Midbrain (tissue), 1 donor: ENCODE measurements at regions not wholly inside any gene's neighbourhood (a gene's known extent, or its start where the extent isn't known, plus 50 kb on each side); places are given as distances from the start of the nearest gene placed in this dataset.
"Not testable (repeated sequence)": the region's sequence is repeated elsewhere in the genome, so short reads cannot be mapped to it uniquely, and the experiment has no call there.

ENCODE experiments used
- DNase-seq: peaks from one replicate; lab custom pipeline; 2025; lab: John Stamatoyannopoulos, UW

GRCh38 chr12:17357396-17357795 lies 732.6 kb downstream of the RERGL start:
- no peak for DNase-seq

DNA sequence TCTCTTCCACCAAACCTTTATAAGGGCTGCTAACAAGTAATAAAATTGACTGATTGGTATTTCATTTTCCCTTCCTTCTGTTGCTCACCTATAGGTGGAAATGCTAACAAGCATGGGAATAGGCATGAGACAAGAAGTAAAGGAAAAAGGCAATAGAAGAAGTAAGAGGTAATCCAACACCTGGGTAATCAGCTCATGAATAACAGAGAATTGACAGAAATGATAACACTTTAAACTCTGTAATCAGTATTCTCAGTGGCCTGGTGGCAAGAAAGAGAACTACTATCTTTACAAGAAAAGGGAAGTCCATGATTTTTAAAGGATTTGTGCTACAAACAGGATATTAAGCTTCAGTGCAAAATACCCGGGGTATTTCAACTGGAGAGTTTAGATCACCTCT lies 737.8 kb downstream of the RERGL start:
- no peak for DNase-seq

DNA sequence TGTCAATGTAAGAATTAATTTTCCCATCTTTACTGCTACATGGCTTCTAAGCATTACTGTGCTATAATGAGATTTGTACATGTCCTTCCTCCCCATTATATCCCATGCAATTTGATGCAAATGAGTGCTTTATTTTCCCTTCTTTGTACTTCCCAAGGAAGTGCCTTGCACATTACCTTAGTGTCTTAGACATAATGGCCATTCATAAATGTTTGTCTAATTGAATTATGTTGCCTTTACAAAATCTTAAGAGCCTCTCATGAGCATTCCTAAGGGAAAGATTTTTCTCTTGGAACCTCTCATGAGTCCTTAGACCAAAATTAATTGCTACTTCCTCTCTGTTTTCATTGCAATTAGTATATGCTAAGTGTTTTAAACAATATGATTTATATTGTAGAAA lies 741.7 kb downstream of the RERGL start:
- DNase-seq: no peak

- no peak for DNase-seq
Measured at GRCh38 chr12:17344649-17345048, 738.7 kb upstream of the LMO3 start.

DNA sequence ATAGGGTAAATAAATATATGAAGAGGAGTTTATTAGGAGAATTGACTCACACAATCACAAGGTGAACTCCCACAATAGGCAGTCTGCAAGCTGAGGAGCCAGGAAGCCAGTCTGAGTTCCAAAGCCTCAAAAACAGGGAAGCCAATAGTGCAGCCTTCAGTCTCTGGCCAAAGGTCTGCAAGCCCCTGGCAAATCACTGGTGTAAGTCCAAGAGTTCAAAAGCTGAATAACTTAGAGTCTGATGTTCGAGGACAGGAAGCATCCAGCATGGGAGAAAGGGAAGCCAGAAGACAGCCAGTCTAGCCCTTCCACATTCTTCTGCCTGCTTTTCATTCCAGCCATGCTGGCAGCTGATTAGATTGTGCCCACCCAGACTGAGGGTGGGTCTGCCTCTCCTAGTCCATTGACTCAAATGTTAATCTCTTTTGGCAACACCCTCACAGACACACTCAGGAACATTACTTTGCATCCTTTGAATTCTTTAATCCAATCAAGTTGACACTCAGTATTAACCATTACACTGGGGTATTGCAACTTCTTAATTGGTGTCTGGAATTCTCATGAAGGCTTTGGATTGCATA lies 736.5 kb upstream of the LMO3 start:
- DNase-seq: no peak

GRCh38 chr12:17335487-17335886 lies 729.5 kb upstream of the LMO3 start:
- DNase-seq: no peak

GRCh38 chr12:17334784-17335183 lies 728.8 kb upstream of the LMO3 start:
- DNase-seq: no peak

- no peak for DNase-seq
Measured at GRCh38 chr12:17333287-17333686, 727.3 kb upstream of the LMO3 start.

GRCh38 chr12:17326649-17327048 lies 720.7 kb upstream of the LMO3 start:
- no peak for DNase-seq

GRCh38 chr12:17322090-17322489 lies 716.1 kb upstream of the LMO3 start:
- DNase-seq: no peak

DNA sequence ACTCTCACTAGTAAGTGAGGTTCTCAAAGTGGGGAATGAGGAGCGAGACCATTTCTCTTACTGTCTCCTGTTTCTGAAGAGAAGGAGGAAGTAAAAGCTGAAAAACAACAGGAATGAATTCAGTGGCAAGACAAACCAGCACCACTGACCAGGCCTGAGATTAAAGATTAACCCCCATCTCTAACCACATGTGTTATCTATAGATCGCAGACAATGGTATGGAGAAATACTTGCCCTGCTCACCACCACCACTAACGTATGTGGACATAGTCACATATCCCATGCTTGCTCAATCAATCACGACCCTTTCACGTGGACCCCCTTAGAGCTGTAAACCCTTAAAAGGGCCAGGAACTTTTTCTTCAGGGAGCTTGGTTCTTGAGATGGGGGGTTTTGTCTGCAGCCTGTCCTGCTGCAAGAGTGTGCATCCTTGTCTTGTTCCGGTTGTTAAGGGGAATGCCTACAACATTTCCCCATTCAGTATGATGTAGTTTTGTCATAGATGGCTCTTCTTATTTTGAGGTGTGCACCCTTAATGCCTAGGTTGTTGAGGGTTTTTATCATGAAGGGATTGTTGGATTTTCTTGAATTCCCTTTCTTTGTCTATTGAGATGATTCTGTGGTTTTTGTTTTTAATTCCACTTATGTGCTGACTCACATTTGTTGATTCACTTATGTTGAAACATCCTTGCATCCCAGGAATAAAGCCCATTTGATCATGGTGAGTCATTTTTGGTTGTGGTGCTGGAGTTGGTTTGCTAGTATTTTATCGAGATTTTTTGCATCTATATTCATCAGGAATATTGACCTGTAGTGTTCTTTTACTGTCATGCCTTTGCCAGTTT lies 698.8 kb upstream of the LMO3 start:
- no peak for DNase-seq

- no peak for DNase-seq
Measured at GRCh38 chr12:17302001-17302400, 696.0 kb upstream of the LMO3 start.

GRCh38 chr12:17301544-17301943 lies 695.6 kb upstream of the LMO3 start:
- DNase-seq: no peak

DNA sequence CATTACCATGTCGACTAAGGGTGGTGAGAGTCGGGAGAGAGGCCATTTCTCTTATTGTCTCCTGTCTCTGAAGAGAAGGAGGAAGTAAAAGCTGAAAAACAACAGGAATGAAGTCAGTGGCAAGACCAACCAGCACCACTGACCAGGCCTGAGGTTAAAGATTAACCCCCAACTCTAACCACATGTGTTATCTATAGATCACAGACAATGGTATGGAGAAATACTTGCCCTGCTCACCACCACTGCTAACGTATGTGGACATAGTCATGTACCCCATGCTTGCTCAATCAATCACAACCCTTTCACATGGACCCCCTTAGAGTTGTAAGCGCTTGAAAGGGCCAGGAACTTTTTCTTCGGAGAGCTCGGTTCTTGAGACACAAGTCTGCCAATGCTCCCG lies 690.9 kb upstream of the LMO3 start:
- no peak for DNase-seq

DNA sequence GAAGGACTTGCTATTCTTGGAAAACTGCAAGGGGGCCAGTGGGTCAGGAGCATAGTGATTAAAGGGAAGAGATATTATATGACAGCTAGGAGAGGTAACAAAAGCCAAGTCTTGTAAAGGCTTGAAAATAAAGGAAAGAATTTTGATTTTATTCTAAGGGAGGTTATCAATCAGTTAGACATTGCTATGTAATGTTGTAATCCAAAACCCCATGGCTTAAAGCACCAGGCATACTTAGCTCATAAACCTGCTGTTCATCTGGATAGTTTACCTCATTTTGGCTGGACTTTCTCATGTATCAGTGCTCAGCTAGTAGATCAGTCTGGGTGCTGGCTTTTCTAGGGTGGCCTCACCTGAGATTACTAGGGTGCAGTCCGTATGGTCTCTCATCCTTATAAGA lies 680.9 kb upstream of the LMO3 start:
- no peak for DNase-seq

DNA sequence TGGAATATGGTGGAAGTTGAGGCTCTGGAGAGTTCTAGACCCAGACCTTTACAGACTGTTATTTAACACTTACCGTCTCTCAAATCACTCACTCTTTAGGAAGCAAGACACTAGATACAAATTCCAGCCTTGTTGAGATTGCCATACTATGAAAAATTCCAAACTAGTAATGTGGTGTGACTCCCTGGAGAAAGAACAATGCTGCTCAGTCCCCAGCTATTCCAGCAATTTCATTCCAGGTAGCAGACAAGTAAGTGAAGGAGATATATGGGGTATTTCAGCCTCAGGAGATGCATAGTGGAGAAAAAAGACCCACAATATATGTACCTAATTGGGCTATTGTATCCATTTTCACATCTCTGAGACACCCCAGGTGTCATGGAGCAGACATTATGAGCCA lies 678.9 kb upstream of the LMO3 start:
- no peak for DNase-seq

DNA sequence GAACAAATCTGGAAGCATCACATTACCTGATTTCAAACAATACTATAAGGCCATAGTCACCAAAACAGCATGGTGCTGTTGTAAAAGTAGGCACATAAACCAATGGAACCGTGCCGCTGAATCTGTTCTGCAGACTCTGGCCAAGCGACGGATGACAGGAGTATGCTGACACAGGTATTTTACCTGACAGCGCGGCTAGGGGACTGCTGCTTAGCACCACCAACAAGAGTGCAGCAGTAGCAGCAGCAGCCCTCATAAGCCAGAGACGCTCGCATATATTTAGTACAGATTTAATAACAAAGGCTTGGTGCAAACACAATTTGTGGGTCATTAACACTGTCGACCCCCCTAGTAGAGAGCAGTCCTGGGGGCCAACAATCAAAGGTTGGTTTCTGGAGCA lies 677.6 kb upstream of the LMO3 start:
- no peak for DNase-seq

- not testable (repeated sequence) for DNase-seq
Measured at GRCh38 chr12:17282169-17282568, 676.2 kb upstream of the LMO3 start.

DNA sequence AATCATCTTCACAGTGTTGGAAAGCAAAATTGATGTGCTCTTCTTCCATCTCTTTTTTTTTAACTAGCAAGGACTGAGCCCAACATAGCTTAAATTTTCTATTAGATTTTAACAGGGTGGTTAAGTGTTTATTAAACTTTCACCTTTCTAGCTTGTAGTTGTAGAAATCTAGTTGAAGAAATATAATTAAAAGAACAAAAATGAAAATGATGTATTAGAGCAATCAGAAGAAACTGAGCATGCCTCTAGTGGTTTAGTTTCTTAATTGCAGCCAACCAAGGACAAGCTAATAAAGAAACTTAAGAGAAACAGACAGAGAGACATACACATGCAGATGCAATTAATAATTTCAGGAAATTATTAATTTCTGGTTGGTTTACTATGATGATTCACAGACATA lies 673.0 kb upstream of the LMO3 start:
- DNase-seq: no peak

DNA sequence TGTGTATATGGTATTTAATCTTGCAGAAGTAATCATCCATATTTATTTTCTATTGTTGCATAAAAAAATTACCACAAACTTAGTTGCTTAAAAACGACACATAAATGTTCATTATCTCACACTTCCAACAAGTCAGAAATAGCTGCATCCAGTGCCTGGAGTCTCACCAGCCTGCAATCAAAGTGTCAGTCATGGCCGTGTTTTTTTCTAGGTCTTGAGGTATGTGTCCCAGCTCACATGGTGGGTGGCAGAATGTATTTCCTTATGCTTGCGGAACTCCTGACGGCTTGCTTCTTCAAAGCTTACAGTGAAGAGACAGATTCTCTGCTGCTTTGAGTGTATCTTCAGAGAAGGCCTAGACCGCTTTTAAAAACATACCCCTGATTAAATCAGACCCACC lies 670.2 kb upstream of the LMO3 start:
- no peak for DNase-seq

- DNase-seq: no peak
Measured at GRCh38 chr12:17266856-17267255, 660.9 kb upstream of the LMO3 start.

DNA sequence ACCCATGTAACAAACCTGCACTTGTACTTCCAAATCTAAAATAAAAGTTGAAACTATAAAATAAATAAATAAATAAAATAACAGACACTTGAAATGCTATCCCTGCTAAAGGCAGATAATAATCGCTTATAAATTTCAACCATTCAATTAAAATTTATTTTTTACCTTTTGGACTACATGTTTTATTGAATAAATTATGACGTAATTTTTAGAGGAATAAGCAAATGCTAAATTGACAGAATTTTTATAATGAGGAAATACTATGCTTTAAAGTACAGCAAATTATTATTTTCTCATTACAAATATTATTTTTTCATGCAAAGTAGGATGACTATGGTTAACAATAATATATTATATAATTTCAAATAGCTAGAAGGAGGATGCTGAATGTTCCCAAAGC lies 658.6 kb upstream of the LMO3 start:
- no peak for DNase-seq

DNA sequence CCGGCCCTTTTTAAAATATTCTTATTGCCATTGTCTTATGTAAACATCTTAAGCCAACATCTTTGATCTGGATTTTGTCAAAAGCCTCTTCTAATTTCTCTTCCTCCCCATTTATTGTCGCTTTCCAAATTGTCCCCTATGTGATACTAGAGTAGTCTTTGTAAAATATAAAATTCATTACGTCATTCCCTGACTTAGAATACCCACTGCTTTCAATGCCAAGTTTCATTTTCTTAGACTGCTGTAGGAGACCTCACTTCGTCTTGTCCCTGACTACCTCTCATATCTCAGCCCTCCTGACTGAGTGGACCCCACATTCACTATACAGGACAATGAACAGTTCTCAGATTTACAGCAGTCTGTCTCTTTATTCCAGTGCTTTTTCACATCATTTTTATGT lies 633.9 kb upstream of the LMO3 start:
- no peak for DNase-seq

DNA sequence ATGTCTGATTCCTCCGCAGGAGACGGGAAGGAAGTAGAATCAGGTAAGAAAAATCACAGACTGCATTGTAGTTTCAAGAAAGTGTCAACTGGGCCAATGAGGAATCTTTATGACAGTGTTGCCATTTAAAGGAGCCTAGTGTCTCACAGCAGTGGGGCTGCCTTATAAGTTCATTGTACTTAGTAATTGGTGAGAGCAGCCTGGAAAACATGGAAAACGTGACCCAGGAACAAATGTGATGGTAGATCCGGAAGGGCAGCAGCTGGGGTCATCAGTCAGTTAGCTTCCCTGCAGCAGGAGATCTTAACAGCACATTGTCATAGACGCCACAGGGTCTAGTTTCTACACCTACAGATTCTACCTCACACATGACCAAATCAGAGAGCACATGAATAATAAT lies 630.0 kb upstream of the LMO3 start:
- DNase-seq: no peak
